ENCODE measurements at regions not wholly inside any gene's neighbourhood (a gene's known extent, or its start where the extent isn't known, plus 50 kb on each side); places are given as distances from the start of the nearest gene placed in this dataset.
A peak's percentile ranks its signal among the peaks of the same experiment; 100 is the strongest.

- peak; percentile 66 for DNase-seq (ENCODE audit: low read depth)
- H3K4me3 ChIP-seq (ENCODE audit: control insufficient read depth, low read depth, low read length), result no peak overlapping the region
- TF ChIP-seq CTCF (conservative IDR thresholded peaks at IDR 0.05; ENCODE audit: control insufficient read depth, insufficient read depth, low read depth, low read length), result peak; percentile 55
Measured at GRCh38 chr3:17894434-17895060, 152.1 kb upstream of the TBC1D5 start.

- TF ChIP-seq CTCF (conservative IDR thresholded peaks at IDR 0.05; ENCODE audit: control insufficient read depth, insufficient read depth, low read depth, low read length), result no peak
- H3K4me3 ChIP-seq (ENCODE audit: control insufficient read depth, low read depth, low read length), result no peak overlapping the region
- DNase-seq (ENCODE audit: low read depth), result peak; percentile 43
Measured at GRCh38 chr3:17891139-17891856, 148.9 kb upstream of the TBC1D5 start.

- DNase-seq (ENCODE audit: low read depth), result no peak
- TF ChIP-seq CTCF (conservative IDR thresholded peaks at IDR 0.05; ENCODE audit: control insufficient read depth, insufficient read depth, low read depth, low read length), result no peak
- no peak overlapping the region for H3K4me3 ChIP-seq (ENCODE audit: control insufficient read depth, low read depth, low read length)
Measured at GRCh38 chr3:17885986-17886385, 143.6 kb upstream of the TBC1D5 start.

- no peak overlapping the region for H3K4me3 ChIP-seq (ENCODE audit: control insufficient read depth, low read depth, low read length)
- no peak for TF ChIP-seq CTCF (conservative IDR thresholded peaks at IDR 0.05; ENCODE audit: control insufficient read depth, insufficient read depth, low read depth, low read length)
- DNase-seq (ENCODE audit: low read depth), result no peak
Measured at GRCh38 chr3:17882981-17883380, 140.6 kb upstream of the TBC1D5 start.

GRCh38 chr3:17877299-17877698 is 134.9 kb upstream of the TBC1D5 start:
- H3K4me3 ChIP-seq (ENCODE audit: control insufficient read depth, low read depth, low read length), result no peak overlapping the region
- DNase-seq (ENCODE audit: low read depth), result no peak
- no peak for TF ChIP-seq CTCF (conservative IDR thresholded peaks at IDR 0.05; ENCODE audit: control insufficient read depth, insufficient read depth, low read depth, low read length)

GRCh38 chr3:17874636-17875035 is 132.2 kb upstream of the TBC1D5 start:
- H3K4me3 ChIP-seq (ENCODE audit: control insufficient read depth, low read depth, low read length), result no peak overlapping the region
- peak; percentile 9 for DNase-seq (ENCODE audit: low read depth)
- TF ChIP-seq CTCF (conservative IDR thresholded peaks at IDR 0.05; ENCODE audit: control insufficient read depth, insufficient read depth, low read depth, low read length), result no peak

All from fibroblast of mammary gland (primary cell).